ENCODE measurements at regions not wholly inside any gene's neighbourhood (a gene's known extent, or its start where the extent isn't known, plus 50 kb on each side); places are given as distances from the start of the nearest gene placed in this dataset.

DNA sequence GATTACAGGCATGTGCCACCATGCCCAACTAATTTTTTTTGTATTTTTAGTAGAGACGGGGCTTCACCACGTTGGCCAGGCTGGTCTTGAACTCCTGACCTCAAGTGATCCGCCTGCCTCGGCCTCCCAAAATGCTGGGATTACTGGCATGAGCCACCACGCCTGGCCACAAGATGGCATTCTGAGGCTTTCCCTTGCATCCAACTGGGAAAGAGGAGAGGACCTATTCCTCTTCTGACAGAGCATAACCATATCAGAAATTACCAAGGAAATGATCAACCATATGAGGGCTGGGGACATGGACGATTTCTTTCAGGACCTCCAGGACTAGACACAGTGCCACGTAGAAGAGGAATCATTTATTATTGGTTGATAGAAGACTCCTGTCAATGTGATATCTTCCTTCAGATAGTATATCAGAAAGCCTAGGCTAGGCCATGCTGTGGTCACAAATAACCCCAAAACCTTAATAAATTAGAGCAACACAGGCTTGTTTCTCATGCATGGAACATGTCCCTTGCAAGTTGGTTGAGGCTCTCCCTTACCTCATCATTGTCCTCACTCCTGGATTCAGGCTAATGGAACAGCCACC, 372.3 kb upstream of the IL12A start:
- intact Hi-C loops (cut with DNase I): loop anchor here (5.0 to 10.0 kb wide), 2 partner anchors 186 to 388 kb away; no protein-coding TSS in a partner anchor
- H3K9ac ChIP-seq (ENCODE audit: low read depth in 2 of 2, low read length in 2 of 2): no peak overlapping the region
- H3K9me3 ChIP-seq: no peaks in the 10 kb centered on the region
- no peaks in the 10 kb centered on the region for H3K27me3 ChIP-seq
- TF ChIP-seq, protein P1, sequence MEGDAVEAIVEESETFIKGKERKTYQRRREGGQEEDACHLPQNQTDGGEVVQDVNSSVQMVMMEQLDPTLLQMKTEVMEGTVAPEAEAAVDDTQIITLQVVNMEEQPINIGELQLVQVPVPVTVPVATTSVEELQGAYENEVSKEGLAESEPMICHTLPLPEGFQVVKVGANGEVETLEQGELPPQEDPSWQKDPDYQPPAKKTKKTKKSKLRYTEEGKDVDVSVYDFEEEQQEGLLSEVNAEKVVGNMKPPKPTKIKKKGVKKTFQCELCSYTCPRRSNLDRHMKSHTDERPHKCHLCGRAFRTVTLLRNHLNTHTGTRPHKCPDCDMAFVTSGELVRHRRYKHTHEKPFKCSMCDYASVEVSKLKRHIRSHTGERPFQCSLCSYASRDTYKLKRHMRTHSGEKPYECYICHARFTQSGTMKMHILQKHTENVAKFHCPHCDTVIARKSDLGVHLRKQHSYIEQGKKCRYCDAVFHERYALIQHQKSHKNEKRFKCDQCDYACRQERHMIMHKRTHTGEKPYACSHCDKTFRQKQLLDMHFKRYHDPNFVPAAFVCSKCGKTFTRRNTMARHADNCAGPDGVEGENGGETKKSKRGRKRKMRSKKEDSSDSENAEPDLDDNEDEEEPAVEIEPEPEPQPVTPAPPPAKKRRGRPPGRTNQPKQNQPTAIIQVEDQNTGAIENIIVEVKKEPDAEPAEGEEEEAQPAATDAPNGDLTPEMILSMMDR (IDR thresholded peaks at IDR 0.05): peak; percentile 50
- H3K36me3 ChIP-seq: no peaks in the 10 kb centered on the region
- no peak overlapping the region for H3K27ac ChIP-seq
- DNase-seq: peak; percentile 58
- no peak overlapping the region for H3K4me3 ChIP-seq
- H3K4me1 ChIP-seq: no peaks in the 10 kb centered on the region

DNA sequence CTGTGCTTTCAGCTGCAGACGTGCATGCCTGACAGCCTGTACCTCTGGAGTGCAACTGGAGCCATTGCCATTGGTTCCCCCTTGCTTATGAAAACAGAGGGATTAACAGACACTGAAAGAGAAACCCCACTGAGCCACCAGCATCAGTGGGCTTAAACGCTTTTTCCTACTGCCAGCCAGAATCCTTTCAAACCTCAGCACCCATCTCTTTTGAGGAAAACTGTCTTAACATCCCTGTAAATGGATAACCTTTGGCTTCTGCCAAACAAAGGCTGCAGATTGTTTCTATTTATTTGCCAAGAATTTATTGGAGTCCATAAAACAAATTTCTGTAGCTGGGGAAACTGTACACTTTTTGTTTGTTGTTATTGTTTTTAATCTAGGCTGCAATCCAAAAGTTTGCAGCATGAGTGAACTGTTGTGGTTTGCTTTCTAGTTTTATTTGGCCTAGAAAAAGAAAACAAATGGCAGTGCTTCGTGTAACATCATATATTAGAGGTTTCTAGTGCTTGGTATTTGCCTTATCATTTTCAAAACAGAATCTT, 369.2 kb upstream of the IL12A start:
- no peak for DNase-seq
- H3K4me3 ChIP-seq: no peak overlapping the region
- no peak overlapping the region for H3K9ac ChIP-seq (ENCODE audit: low read depth in 2 of 2, low read length in 2 of 2)
- H3K36me3 ChIP-seq: no peaks in the 10 kb centered on the region
- H3K9me3 ChIP-seq: no peaks in the 10 kb centered on the region
- TF ChIP-seq, protein P1 (IDR thresholded peaks at IDR 0.05): no peak
- H3K4me1 ChIP-seq: no peaks in the 10 kb centered on the region
- H3K27me3 ChIP-seq: no peaks in the 10 kb centered on the region
- intact Hi-C loops (cut with DNase I): loop anchor here (5.0 to 10.0 kb wide), 2 partner anchors 183 to 385 kb away; no protein-coding TSS in a partner anchor
- H3K27ac ChIP-seq: no peak overlapping the region

DNA sequence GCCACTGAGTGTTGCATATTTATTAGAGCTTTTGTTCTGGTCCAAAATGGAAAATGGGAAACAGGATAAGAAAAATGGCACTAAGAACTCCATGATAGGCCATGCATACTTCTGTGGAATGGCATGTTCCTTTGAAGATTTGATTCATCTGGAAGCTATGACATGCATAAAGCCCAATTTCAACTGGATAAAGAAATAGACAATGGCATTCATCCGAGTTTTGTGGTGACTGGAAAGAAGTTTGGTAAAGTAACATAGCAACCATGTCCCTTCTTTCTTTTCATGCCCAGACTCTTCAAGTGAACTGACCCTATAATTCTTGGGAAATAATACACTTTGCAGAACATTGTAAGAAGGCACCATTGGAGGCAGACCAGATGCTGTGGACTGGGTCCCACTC, 368.4 kb upstream of the IL12A start:
- TF ChIP-seq, protein P1 (IDR thresholded peaks at IDR 0.05): no peak
- intact Hi-C loops (cut with DNase I): no loop called here

DNA sequence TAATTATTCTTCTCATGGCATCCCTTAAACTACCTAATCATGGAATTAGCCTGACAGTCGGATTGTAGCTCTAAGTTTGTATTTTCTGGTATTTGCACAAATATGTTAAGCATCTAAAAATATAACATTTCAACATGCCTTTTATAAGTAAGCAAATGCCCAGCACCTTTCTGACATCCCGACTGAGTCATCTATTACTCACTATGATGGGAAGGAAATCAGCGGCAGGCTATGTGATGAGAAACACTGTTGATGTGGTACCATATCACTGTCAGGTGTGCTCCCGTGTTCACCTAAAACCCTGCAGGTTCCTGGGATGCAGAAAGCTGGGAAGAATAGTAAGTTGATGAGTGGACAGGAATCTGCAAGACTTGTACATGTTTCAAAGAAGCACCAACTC, 367.8 kb upstream of the IL12A start:
- Histone ChIP-seq H3K9me3 (no peaks in the 10 kb centered on the region), H3K4me3 (no peak overlapping the region), H3K36me3 (no peaks in the 10 kb centered on the region), H3K9ac (ENCODE audit: low read depth in 2 of 2, low read length in 2 of 2) (no peak overlapping the region), H3K4me1 (no peaks in the 10 kb centered on the region), H3K27me3 (no peaks in the 10 kb centered on the region), H3K27ac (no peak overlapping the region)
- TF ChIP-seq, protein P1 (IDR thresholded peaks at IDR 0.05): no peak
- intact Hi-C loops (cut with DNase I): no loop called here
- no peak for DNase-seq

More for the DNA sequence above, 368.4 kb upstream of the IL12A start:
- Histone ChIP-seq H3K27me3 (no peaks in the 10 kb centered on the region), H3K9me3 (no peaks in the 10 kb centered on the region), H3K36me3 (no peaks in the 10 kb centered on the region), H3K27ac (no peak overlapping the region), H3K9ac (ENCODE audit: low read depth in 2 of 2, low read length in 2 of 2) (no peak overlapping the region), H3K4me3 (no peak overlapping the region), H3K4me1 (no peaks in the 10 kb centered on the region)
- DNase-seq: no peak

DNA sequence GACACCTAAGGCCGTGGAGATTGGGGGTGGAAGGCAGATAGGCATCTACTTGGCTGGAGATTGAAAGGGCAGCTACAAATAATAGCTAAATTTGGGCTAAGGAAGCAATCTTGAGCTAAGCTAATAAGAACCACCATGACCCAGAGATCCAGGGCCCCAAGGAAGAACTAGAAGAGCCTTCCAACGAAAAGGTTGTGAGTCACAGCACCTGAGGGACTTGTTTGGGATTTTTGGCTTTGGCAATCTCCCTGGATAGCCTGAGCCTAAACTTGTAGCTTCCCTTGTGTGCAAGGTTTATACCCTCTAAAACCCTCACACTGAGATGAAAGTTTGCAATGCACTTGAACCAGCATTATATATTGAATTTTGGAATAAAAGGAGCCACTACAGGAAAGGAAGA, 364.0 kb upstream of the IL12A start:
- intact Hi-C loops (cut with DNase I): no loop called here
- no peaks in the 10 kb centered on the region for H3K9me3 ChIP-seq

More for the DNA sequence above, 364.0 kb upstream of the IL12A start:
- H3K36me3 ChIP-seq: no peaks in the 10 kb centered on the region
- no peak overlapping the region for H3K9ac ChIP-seq (ENCODE audit: low read depth in 2 of 2, low read length in 2 of 2)
- DNase-seq: no peak
- no peaks in the 10 kb centered on the region for H3K4me1 ChIP-seq
- H3K27me3 ChIP-seq: no peaks in the 10 kb centered on the region
- TF ChIP-seq, protein P1 (IDR thresholded peaks at IDR 0.05): no peak
- no peak overlapping the region for H3K4me3 ChIP-seq
- H3K27ac ChIP-seq: no peak overlapping the region

All from colonic mucosa (tissue), 4 donors.